Fibroblast of pulmonary artery (primary cell): ENCODE measurements at regions not wholly inside any gene's neighbourhood (a gene's known extent, or its start where the extent isn't known, plus 50 kb on each side); places are given as distances from the start of the nearest gene placed in this dataset.
"Not testable (repeated sequence)": the region's sequence is repeated elsewhere in the genome, so short reads cannot be mapped to it uniquely, and the experiment has no call there.

ENCODE experiments used
- DNase-seq: peaks from one replicate; pipeline ENCODE4 v3.0.0-alpha.2; 2010; ENCODE audit warnings: low read depth
- H3K4me3 ChIP-seq: replicated peaks from 2 replicates; pipeline ENCODE4 v1.5.1; 2011; ENCODE audit warnings: low read depth, mild to moderate bottlenecking, control low read depth, low read length, moderate library complexity
- CTCF ChIP-seq: IDR thresholded peaks from 2 replicates; pipeline ENCODE4 v1.5.1; 2011; ENCODE audit warnings: mild to moderate bottlenecking, control low read depth, low read length, inconsistent platforms; ENCODE audit errors: missing control alignments

- DNase-seq = no peak
- TF ChIP-seq CTCF = no peak
- H3K4me3 ChIP-seq = no peak overlapping the region
Measured at GRCh38 chr9:135186248-135187164, 99.0 kb downstream of the OLFM1 start.

- no peak for DNase-seq
- no peak overlapping the region for H3K4me3 ChIP-seq
Measured at GRCh38 chr9:135187365-135187764, 99.9 kb downstream of the OLFM1 start.

GRCh38 chr9:135188681-135189151 is 101.2 kb downstream of the OLFM1 start:
- no peak for DNase-seq
- no peak overlapping the region for H3K4me3 ChIP-seq
- TF ChIP-seq CTCF = no peak

More at GRCh38 chr9:135187365-135187764, 99.9 kb downstream of the OLFM1 start:
- no peak for TF ChIP-seq CTCF

- no peak for TF ChIP-seq CTCF
- H3K4me3 ChIP-seq = no peak overlapping the region
Measured at GRCh38 chr9:135189497-135189896, 102.0 kb downstream of the OLFM1 start.

GRCh38 chr9:135190789-135191577 is 103.5 kb downstream of the OLFM1 start:
- H3K4me3 ChIP-seq = no peak overlapping the region
- no peak for TF ChIP-seq CTCF
- no peak for DNase-seq

More at GRCh38 chr9:135189497-135189896, 102.0 kb downstream of the OLFM1 start:
- no peak for DNase-seq

- DNase-seq = no peak
- H3K4me3 ChIP-seq = no peak overlapping the region
- TF ChIP-seq CTCF = no peak
Measured at GRCh38 chr9:135192686-135193085, 105.2 kb downstream of the OLFM1 start.

- not testable (repeated sequence) for DNase-seq, H3K4me3 ChIP-seq
Measured at GRCh38 chr9:135195975-135196374, 108.5 kb downstream of the OLFM1 start.
